ENCODE measurements at regions not wholly inside any gene's neighbourhood (a gene's known extent, or its start where the extent isn't known, plus 50 kb on each side); places are given as distances from the start of the nearest gene placed in this dataset.

GRCh38 chr2:236940916-236941520 is 144.7 kb upstream of the COPS8 start:
- TF ChIP-seq POLR2A (IDR thresholded peaks at IDR 0.05; ENCODE audit: low read length) (no peak), GATA1 (IDR thresholded peaks at IDR 0.05; ENCODE audit: low read depth, low read length) (no peak)

Measured in erythroblast (primary cell).